ENCODE measurements at regions not wholly inside any gene's neighbourhood (a gene's known extent, or its start where the extent isn't known, plus 50 kb on each side); places are given as distances from the start of the nearest gene placed in this dataset.
A peak's percentile ranks its signal among the peaks of the same experiment; 100 is the strongest.

- no peak for TF ChIP-seq CTCF (IDR thresholded peaks at IDR 0.05)
- TF ChIP-seq POLR2A (IDR thresholded peaks at IDR 0.05): no peak
- Histone ChIP-seq H3K27me3 (no peaks in the 10 kb centered on the region), H3K27ac (peak overlapping the region in 2 of 5 donors; percentile 5 to 55), H3K36me3 (replicated peaks in 1 of 2) (no peaks in the 10 kb centered on the region), H3K4me1 (replicated peaks in 1 of 2) (peaks cover 3 to 26% of the 10 kb centered on the region in 2 donors), H3K9me3 (replicated peaks in 1 of 3) (no peaks in the 10 kb centered on the region), H3K4me3 (no peak overlapping the region)
- DNase-seq: peak; percentile 54 to 91 (median 82)
- intact Hi-C loops (cut with DNase I): no loop called here
- 31 to 41% (median 34%) methylated on average over 9 of the region's 9 CpGs for WGBS, 4 donors
These were observed 124.5 kb upstream of the USP29 start for GRCh38 chr19:56995303-56995702.

- Histone ChIP-seq H3K4me1 (replicated peaks in 1 of 2) (peaks cover 0 to 18% of the 10 kb centered on the region in 2 donors), H3K27me3 (no peaks in the 10 kb centered on the region), H3K4me3 (no peak overlapping the region), H3K9me3 (replicated peaks in 1 of 3) (no peaks in the 10 kb centered on the region), H3K36me3 (replicated peaks in 1 of 2) (no peaks in the 10 kb centered on the region), H3K27ac (peak overlapping the region in 3 of 5 donors; percentile 54 to 89 (median 73))
- 47 to 83% (median 64%) methylated on average over 14 to 19 of the region's 19 CpGs for WGBS, 4 donors
- peak in 1 of 2 donors; percentile 51 for TF ChIP-seq POLR2A (IDR thresholded peaks at IDR 0.05)
- no peak for TF ChIP-seq CTCF (IDR thresholded peaks at IDR 0.05)
- peak; percentile 47 to 89 (median 79) for DNase-seq
- intact Hi-C loops (cut with DNase I): loop anchor here in 1 of 2 donors (10.0 kb wide), 1 partner anchor 53 kb away; no protein-coding TSS in a partner anchor
These were observed 117.6 kb upstream of the USP29 start for GRCh38 chr19:57002195-57002601.

GRCh38 chr19:57002710-57003109 is 117.1 kb upstream of the USP29 start:
- H3K9me3 ChIP-seq (replicated peaks in 1 of 3): no peaks in the 10 kb centered on the region

DNA sequence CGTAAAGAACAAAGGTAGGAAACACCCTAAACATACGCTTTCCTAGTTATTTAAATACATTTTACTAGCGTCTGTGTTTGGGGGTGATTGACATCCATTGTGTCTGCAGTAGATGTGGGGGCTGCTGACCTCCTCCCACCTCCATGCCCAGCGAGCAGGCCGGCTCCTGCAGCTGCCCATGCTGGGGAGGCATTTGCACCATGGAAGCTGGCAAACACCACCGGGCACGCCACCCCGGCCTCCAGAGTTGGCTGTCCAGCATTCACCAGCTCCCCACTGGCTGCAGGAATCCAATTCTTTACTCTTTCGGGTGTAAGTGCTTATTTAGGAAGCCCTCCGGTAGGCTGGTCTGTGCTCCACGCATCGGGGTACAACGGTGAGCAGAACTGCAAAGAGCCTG is 115.4 kb upstream of the USP29 start:
- no peak overlapping the region for H3K4me3 ChIP-seq
- 90 to 95% (median 94%) methylated on average over 13 of the region's 13 CpGs for whole genome bisulfite sequencing, 4 donors
- H3K27ac ChIP-seq: no peak overlapping the region
- no peaks in the 10 kb centered on the region for H3K36me3 ChIP-seq (replicated peaks in 1 of 2)
- no peak for DNase-seq
- peaks cover 0 to 15% of the 10 kb centered on the region in 2 donors for H3K4me1 ChIP-seq (replicated peaks in 1 of 2)
- TF ChIP-seq POLR2A (IDR thresholded peaks at IDR 0.05): no peak
- no peak for TF ChIP-seq CTCF (IDR thresholded peaks at IDR 0.05)
- intact Hi-C loops (cut with DNase I): loop anchor here in 1 of 2 donors (10.0 kb wide), 1 partner anchor 50 kb away; no protein-coding TSS in a partner anchor
- H3K9me3 ChIP-seq (replicated peaks in 1 of 3): no peaks in the 10 kb centered on the region
- H3K27me3 ChIP-seq: no peaks in the 10 kb centered on the region

More at GRCh38 chr19:57002710-57003109, 117.1 kb upstream of the USP29 start:
- Histone ChIP-seq H3K27me3 (no peaks in the 10 kb centered on the region), H3K27ac (peak overlapping the region in 2 of 5 donors; percentile 73 to 89), H3K4me3 (no peak overlapping the region), H3K36me3 (replicated peaks in 1 of 2) (no peaks in the 10 kb centered on the region), H3K4me1 (replicated peaks in 1 of 2) (peaks cover 0 to 18% of the 10 kb centered on the region in 2 donors)
- intact Hi-C loops (cut with DNase I): loop anchor here in 1 of 2 donors (10.0 kb wide), 1 partner anchor 52 kb away; no protein-coding TSS in a partner anchor
- TF ChIP-seq POLR2A (IDR thresholded peaks at IDR 0.05) (no peak), CTCF (IDR thresholded peaks at IDR 0.05) (no peak)
- WGBS, 4 donors: 64 to 74% (median 68%) methylated on average over 15 of the region's 15 CpGs
- peak in 2 of 7 donors; percentile 39 to 63 for DNase-seq

All from adrenal gland (tissue), 9 donors.